H4 (cell line): ENCODE measurements at regions not wholly inside any gene's neighbourhood (a gene's known extent, or its start where the extent isn't known, plus 50 kb on each side); places are given as distances from the start of the nearest gene placed in this dataset.
"Not testable (repeated sequence)": the region's sequence is repeated elsewhere in the genome, so short reads cannot be mapped to it uniquely, and the experiment has no call there.

Experiments used
- DNase-seq: peaks from one replicate; pipeline ENCODE4 v3.0.0-alpha.2; 2015; ENCODE audit warnings: low spot score

GRCh38 chr2:18988631-18989232 lies 369.7 kb downstream of the OSR1 start:
- no peak for DNase-seq

DNA sequence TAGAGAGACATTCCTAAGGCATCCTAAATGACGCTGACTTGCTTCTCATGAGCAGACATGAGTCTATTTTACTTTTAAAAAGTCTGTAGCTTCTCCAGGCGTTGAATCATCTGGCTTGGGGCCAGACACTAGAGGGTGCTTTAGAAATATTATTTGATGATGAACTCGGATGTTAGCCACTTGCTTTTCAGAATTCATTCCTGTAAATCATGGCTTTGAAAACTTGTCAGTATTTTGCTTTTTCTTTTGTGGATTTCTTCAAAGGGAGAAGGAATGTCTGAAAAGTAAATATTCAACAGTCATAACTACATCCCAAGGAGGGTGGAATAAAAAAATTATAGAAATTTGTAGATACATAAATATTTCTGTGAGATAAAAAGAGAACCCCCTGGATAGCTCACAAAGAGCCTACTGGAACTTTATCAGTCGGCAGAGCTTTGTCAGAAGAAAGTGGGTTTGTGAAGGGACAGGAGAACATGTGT lies 370.8 kb downstream of the OSR1 start:
- peak; percentile 42 for DNase-seq

- DNase-seq = no peak
Measured at GRCh38 chr2:18987016-18987415, 371.4 kb downstream of the OSR1 start.

DNA sequence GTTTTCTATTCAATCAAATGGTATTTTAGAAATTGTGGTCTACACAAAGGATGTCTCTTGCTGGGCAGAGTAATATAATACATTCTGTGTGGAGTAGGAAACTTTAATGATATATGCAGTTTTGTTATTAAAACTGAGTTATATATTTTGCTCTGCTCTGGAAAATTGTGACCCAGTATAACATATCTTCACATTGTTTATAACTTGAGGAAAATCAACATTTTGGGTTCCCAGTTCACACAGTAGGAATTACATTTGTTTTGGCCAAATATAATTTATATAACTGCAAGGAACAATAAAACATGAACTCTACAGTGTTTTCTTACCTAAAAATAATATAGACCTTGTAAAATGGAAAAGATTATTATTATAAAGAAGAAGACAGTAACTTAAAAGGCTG lies 372.4 kb downstream of the OSR1 start:
- DNase-seq = no peak

GRCh38 chr2:18980786-18981430 lies 377.5 kb downstream of the OSR1 start:
- no peak for DNase-seq

GRCh38 chr2:18980104-18980785 lies 378.2 kb downstream of the OSR1 start:
- DNase-seq = no peak

GRCh38 chr2:18977409-18977808 lies 381.0 kb downstream of the OSR1 start:
- DNase-seq = no peak

- peak; percentile 87 for DNase-seq
Measured at GRCh38 chr2:18976168-18976961, 382.1 kb downstream of the OSR1 start.

DNA sequence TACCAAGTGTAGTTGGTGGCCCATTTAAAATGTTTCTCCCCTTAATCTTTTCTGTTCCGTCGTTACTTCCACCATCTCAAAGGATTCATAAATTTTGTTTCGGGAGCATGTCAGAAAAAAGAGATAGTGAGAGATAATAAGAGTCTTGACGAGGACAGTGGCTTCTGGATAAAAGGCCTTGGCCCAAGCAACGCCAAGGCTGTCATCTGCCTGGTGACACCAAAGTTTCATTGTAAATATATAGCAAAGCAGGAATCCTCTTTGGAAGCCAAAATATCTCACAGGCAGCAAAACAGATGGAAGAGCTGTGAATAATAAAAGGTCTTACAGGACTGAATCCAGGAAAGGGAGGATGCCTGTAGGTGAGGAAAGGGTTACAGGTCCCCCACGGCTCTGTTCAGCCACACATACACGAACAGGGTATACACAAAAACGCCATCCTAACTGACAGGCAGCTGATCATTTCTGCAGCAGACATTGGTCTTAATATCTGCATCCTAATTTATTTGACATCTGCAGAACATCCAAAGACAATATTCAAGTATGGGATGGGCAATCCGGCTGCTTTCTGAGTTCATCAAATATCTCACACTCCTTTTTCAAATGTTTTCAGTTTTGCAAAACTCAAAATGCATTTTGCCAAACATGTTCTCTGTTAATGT lies 382.8 kb downstream of the OSR1 start:
- DNase-seq = no peak

DNA sequence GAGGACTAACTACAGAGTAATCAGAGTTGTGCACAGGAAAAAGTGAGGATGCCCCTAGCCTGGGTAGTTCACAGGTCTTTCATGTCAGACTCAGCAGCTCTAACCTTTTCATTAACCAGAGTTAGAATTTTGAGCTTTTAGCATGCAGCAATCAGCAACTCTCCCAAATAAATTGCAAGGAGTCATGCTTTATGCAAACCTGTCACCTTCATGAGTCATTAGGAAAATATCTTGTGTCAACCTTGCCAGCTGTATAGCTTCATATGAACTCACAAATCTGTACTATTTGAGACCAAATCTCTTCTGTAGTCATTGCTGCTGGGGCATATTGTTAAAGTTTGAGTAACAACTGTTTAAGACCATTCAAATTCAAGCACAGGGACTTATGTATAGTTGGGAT lies 382.3 kb upstream of the NT5C1B start:
- DNase-seq = no peak

GRCh38 chr2:18971069-18971378 lies 381.7 kb upstream of the NT5C1B start:
- DNase-seq = no peak

DNA sequence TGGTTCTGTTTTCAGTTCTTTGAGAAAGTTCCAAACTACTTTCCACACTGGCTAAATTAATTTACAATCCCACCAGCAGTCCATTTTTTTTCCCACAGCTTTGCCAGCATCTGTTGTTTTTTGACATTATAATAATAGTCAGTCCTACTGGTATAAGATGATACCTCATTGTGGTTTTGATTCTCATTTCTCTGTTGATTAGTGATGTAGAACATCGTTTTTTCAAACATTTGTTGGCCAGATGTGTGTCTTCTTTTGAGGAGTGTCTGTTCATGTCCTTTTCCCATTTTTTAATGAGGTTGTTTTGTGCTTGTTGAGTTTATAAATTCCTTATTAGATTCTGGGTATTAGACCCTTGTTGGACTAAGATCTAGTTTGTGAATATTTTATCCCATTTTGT lies 376.8 kb upstream of the NT5C1B start:
- DNase-seq = no peak

DNA sequence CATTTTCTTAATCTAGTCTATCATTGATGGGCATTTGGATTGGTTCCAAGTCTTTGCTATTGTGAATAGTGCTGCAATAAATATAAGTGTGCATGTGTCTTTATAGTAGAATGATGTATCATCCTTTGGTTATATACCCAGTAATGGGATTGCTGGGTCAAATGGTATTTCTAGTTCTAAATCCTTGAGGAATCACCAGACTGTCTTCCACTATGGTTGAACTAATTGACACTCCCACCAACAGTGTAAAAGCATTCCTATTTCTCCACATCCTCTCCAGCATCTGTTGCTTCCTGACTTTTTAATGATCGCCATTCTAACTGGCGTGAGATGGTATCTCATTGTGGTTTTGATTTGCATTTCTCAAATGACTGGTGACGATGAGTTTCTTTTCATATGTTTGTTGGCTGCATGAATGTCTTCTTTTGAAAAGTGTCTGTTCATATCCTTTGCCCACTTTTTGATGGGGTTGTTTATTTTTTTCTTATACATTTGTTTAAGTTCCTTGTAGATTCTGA lies 374.4 kb upstream of the NT5C1B start:
- DNase-seq = not testable (repeated sequence)

DNA sequence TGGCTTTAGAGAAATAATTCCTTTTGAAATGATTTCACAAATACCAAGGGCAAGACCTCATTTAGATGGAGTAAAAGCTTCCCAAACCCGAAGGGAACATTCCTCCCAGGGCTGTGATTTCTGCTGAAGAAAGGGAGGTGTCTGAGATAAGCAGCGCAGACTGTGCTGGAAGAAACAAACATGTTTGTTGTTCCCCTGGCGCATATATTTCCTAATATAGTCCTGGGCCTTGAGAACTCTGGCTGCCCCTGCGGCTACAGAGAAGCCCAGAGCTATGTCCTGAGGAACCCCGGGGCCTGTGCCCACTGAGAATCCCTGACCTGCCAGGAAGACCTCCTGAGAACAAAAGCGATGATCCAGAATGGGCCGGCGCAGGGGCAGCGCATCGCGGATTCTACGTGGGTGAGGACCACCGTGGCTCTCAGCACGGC lies 372.6 kb upstream of the NT5C1B start:
- DNase-seq = no peak

DNA sequence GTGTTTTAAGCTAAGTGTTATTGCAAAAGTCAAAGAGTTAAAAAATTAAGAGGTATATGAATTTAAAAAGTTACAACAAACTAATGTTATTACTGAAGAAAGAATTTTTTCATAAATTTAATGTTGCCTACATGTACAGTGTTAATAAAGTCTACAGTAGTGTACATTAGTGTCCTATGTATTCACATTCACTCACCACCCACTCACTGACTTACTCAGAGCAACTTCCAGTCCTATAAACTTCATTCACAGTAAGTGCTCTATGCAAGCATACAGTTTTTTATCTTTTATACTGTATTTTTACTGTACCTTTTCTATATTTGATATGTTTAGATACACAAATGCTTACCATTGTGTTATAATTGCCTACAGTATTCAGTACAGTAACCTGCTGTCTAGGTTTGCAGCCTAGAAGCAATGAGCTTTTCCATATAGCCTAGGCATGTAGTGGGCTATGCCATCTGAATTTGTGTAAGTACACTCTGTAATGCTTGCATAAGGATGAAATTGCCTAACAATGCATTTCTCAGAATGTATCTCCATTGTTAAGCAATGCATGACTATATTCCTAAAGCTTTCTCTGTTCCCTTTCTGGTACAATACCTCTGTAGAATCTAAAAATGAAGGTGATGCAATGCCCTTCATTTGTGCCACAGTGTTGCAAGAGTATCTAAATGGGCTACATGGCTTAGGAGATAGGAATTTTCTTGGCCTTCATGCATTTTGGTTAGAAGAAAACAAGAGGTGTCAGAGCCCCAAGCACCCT lies 370.8 kb upstream of the NT5C1B start:
- DNase-seq = no peak

- DNase-seq = no peak
Measured at GRCh38 chr2:18959200-18959599, 369.8 kb upstream of the NT5C1B start.

GRCh38 chr2:18957909-18958308 lies 368.5 kb upstream of the NT5C1B start:
- DNase-seq = no peak

DNA sequence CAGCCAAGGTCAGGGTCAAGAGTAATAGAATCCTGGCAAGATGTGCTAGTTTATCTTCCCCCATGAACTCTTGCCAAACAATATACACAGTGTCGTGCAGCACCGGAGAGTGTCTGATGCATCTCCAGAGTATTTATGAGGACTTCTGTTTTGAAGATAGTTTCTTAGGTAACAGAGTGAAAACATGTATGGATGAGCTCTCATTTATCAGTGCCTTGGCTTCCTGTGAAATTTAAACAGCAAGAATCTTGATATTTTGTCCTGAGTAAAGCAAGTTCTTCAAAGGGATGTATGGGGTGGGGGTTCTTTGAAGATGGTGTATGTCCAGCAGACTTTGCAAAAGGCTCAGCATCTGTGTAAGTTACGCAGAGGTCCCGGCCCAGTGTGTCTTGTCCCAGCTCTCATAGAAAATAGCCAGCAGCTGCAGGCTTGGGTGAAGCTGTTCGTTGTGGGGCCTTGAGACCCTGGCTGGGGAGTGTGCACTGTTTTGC lies 361.0 kb upstream of the NT5C1B start:
- no peak for DNase-seq

DNA sequence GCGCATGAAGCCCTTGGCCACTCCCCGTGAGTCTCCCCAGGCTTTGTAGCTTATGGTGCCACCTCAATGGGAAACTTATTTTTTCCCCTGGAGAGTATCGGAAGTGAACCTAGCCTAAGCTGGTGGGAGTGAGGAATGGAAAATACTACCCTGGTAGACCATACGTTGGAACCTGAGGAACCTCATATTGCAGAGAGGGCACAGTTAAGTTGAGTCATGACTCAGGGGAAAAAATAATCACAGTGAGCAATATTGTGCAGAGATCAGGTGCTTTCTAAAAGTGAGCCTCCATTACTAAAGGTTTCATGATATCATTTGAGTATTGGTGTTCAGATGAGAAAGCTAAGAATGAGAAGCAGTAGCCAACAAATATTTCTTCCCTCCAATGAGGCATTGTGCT lies 360.5 kb upstream of the NT5C1B start:
- no peak for DNase-seq

GRCh38 chr2:18940184-18940583 lies 350.8 kb upstream of the NT5C1B start:
- DNase-seq = no peak

GRCh38 chr2:18939740-18940139 lies 350.4 kb upstream of the NT5C1B start:
- DNase-seq = not testable (repeated sequence)
